H9 (cell line): ENCODE measurements at regions not wholly inside any gene's neighbourhood (a gene's known extent, or its start where the extent isn't known, plus 50 kb on each side); places are given as distances from the start of the nearest gene placed in this dataset.

Experiments used
- DNase-seq: peaks from one replicate; pipeline ENCODE4 v3.0.0-alpha.2; 2017
- H2AFZ ChIP-seq: one replicate; pipeline ENCODE4 v1.6.1; 2013; ENCODE audit warnings: mild to moderate bottlenecking, low read length, control low read depth, moderate library complexity
- H2AK5ac ChIP-seq: 2 replicates; pipeline ENCODE4 v1.6.1; 2013; ENCODE audit warnings: low read length, control low read depth, mixed read lengths; ENCODE audit not compliant: insufficient read length
- H2BK120ac ChIP-seq: one replicate; pipeline ENCODE4 v1.6.1; 2013; ENCODE audit warnings: low read depth, mild to moderate bottlenecking, low read length, control low read depth, inconsistent platforms; ENCODE audit not compliant: poor library complexity, severe bottlenecking
- H2BK12ac ChIP-seq: 2 replicates; pipeline ENCODE4 v1.6.1; 2013; ENCODE audit warnings: low read length, control low read depth, mixed read lengths, low read depth; ENCODE audit not compliant: insufficient read length
- H2BK15ac ChIP-seq: 2 replicates; pipeline ENCODE4 v1.6.1; 2013; ENCODE audit warnings: low read depth, low read length, control low read depth
- H2BK20ac ChIP-seq: one replicate; pipeline ENCODE4 v1.6.1; 2013; ENCODE audit warnings: low read depth, mild to moderate bottlenecking, low read length, control low read depth, inconsistent platforms; ENCODE audit not compliant: poor library complexity, severe bottlenecking
- H2BK5ac ChIP-seq: 2 replicates; pipeline ENCODE4 v1.6.1; 2013; ENCODE audit warnings: low read length, control low read depth, mixed read lengths; ENCODE audit not compliant: insufficient read length
- H3K14ac ChIP-seq: 2 replicates; pipeline ENCODE4 v1.6.1; 2013; ENCODE audit warnings: low read length, control low read depth; ENCODE audit not compliant: insufficient read depth
- H3K18ac ChIP-seq: 2 replicates; pipeline ENCODE4 v1.6.1; 2013; ENCODE audit warnings: low read depth, mild to moderate bottlenecking, mixed read lengths, low read length, control low read depth; ENCODE audit not compliant: insufficient read length
- H3K23ac ChIP-seq: 2 replicates; pipeline ENCODE4 v1.6.1; 2013; ENCODE audit warnings: low read length, control low read depth, mixed read lengths, low read depth; ENCODE audit not compliant: insufficient read length
- H3K23me2 ChIP-seq: 2 replicates; pipeline ENCODE4 v1.6.1; 2013; ENCODE audit warnings: low read depth, mild to moderate bottlenecking, mixed read lengths, low read length, control low read depth; ENCODE audit not compliant: insufficient read length, poor library complexity, severe bottlenecking
- H3K27ac ChIP-seq: 2 replicates; pipeline ENCODE4 v1.5.1; 2013; ENCODE audit warnings: low read length, control low read depth, mixed read lengths, low read depth; ENCODE audit not compliant: insufficient read length
- H3K27me3 ChIP-seq: 2 replicates; pipeline ENCODE4 v1.6.1; 2013; ENCODE audit warnings: low read length, control low read depth, inconsistent platforms; ENCODE audit not compliant: insufficient read depth
- H3K4ac ChIP-seq: 2 replicates; pipeline ENCODE4 v1.6.1; 2013; ENCODE audit warnings: low read depth, mild to moderate bottlenecking, control low read depth, inconsistent platforms, low read length, moderate library complexity
- H3K4me1 ChIP-seq: 2 replicates; pipeline ENCODE4 v1.6.1; 2013; ENCODE audit warnings: low read length, control low read depth, inconsistent platforms; ENCODE audit not compliant: insufficient read depth
- H3K4me2 ChIP-seq: 2 replicates; pipeline ENCODE4 v1.6.1; 2013; ENCODE audit warnings: low read length, control low read depth, mixed read lengths; ENCODE audit not compliant: insufficient read length, insufficient read depth
- H3K56ac ChIP-seq: 2 replicates; pipeline ENCODE4 v1.6.1; 2013; ENCODE audit warnings: low read depth, mild to moderate bottlenecking, mixed read lengths, low read length, control low read depth; ENCODE audit not compliant: insufficient read length
- H3K79me1 ChIP-seq: 2 replicates; pipeline ENCODE4 v1.6.1; 2013; ENCODE audit warnings: low read depth, mild to moderate bottlenecking, moderate library complexity, low read length, control low read depth, inconsistent platforms; ENCODE audit not compliant: insufficient read depth, poor library complexity, severe bottlenecking
- H3K79me2 ChIP-seq: 2 replicates; pipeline ENCODE4 v1.6.1; 2013; ENCODE audit warnings: low read length, control low read depth, inconsistent platforms; ENCODE audit not compliant: insufficient read depth
- H3K9ac ChIP-seq: 2 replicates; pipeline ENCODE4 v1.6.1; 2013; ENCODE audit warnings: low read length, control low read depth, mixed read lengths; ENCODE audit not compliant: insufficient read length; ENCODE audit errors: extremely low read depth
- H3K9me3 ChIP-seq: one replicate; pipeline ENCODE4 v1.6.1; 2013; ENCODE audit warnings: low read depth, low read length, inconsistent platforms; ENCODE audit not compliant: control insufficient read depth
- H3T11ph ChIP-seq: one replicate; pipeline ENCODE4 v1.6.1; 2013; ENCODE audit warnings: mild to moderate bottlenecking, low read length, control low read depth, inconsistent platforms
- H4K20me1 ChIP-seq: one replicate; pipeline ENCODE4 v1.6.1; 2013; ENCODE audit not compliant: control insufficient read depth, insufficient read length, insufficient read depth
- H4K5ac ChIP-seq: 2 replicates; pipeline ENCODE4 v1.6.1; 2013; ENCODE audit warnings: low read depth, mild to moderate bottlenecking, mixed read lengths, low read length, control low read depth; ENCODE audit not compliant: insufficient read length
- H4K8ac ChIP-seq: replicated peaks from 2 replicates; pipeline ENCODE4 v1.6.1; 2013; ENCODE audit warnings: low read length, control low read depth, mixed read lengths, low read depth; ENCODE audit not compliant: insufficient read length
- H4K91ac ChIP-seq: 2 replicates; pipeline ENCODE4 v1.6.1; 2013; ENCODE audit warnings: low read depth, mild to moderate bottlenecking, moderate library complexity, mixed read lengths, low read length, control low read depth; ENCODE audit not compliant: insufficient read length
- H3K27ac Mint-ChIP-seq, 3 experiments: 2 replicates in 2 of 3; 3 replicates in 1 of 3; pipeline ENCODE4 v1.8.0; 2020 to 2021; ENCODE audit warnings: mixed read lengths in 3 of 3, mild to moderate bottlenecking in 1 of 3, moderate library complexity in 1 of 3
- H3K27me3 Mint-ChIP-seq: 2 replicates; pipeline ENCODE4 v1.8.0; 2021; ENCODE audit warnings: low read depth, mild to moderate bottlenecking, moderate library complexity, mixed read lengths
- H3K36me3 Mint-ChIP-seq, 3 experiments: 2 replicates in 2 of 3; 3 replicates in 1 of 3; pipeline ENCODE4 v1.8.0; 2020 to 2021; ENCODE audit warnings: low read depth in 3 of 3, mixed read lengths in 3 of 3; ENCODE audit not compliant: insufficient read depth in 1 of 3
- H3K4me1 Mint-ChIP-seq, 2 experiments: 2 replicates each; pipeline ENCODE4 v1.8.0; 2020; ENCODE audit warnings: mixed read lengths in 2 of 2
- H3K4me3 Mint-ChIP-seq, 2 experiments: 2 replicates in 1 of 2; 3 replicates in 1 of 2; pipeline ENCODE4 v1.8.0; 2020 to 2021; ENCODE audit warnings: mild to moderate bottlenecking in 2 of 2, mixed read lengths in 2 of 2, moderate library complexity in 1 of 2
- H3K9me3 Mint-ChIP-seq, 2 experiments: 2 replicates in 1 of 2; 3 replicates in 1 of 2; pipeline ENCODE4 v1.8.0; 2020; ENCODE audit warnings: mild to moderate bottlenecking in 2 of 2, mixed read lengths in 2 of 2, moderate library complexity in 1 of 2
- CTCF ChIP-seq: fragments of 200-600 bp; sonication (generic); conservative IDR thresholded peaks from 3 replicates; pipeline ENCODE4 v1.8.0; 2021; ENCODE audit warnings: antibody characterized with exemption, mild to moderate bottlenecking
- WGBS: extraction: QIAGEN DNeasy Blood & Tissue Kit; methylation state at CpG from one replicate; pipeline ENCODE4 v1.1.7; 2013; ENCODE audit warnings: missing lambda C conversion rate, low lambda C conversion rate, mixed read lengths; ENCODE audit not compliant: insufficient read length; ENCODE audit errors: extremely low coverage; 5-methylcytosine and 5-hydroxymethylcytosine counted together

- Histone ChIP-seq H2BK12ac (no peak overlapping the region), H3K14ac (no peak overlapping the region), H3K27ac (no peak overlapping the region), H3K23ac (no peak overlapping the region), H3K4me1 (peaks cover 18% of the 10 kb centered on the region; the same call in 1 of the 2 replicates), H3K4ac (no peak overlapping the region), H3K23me2 (no peaks in the 10 kb centered on the region), H4K8ac (no peak overlapping the region), H2AFZ (no peak overlapping the region), H4K91ac (no peak overlapping the region), H4K20me1 (no peaks in the 10 kb centered on the region), H3K79me2 (no peaks in the 10 kb centered on the region), H3K79me1 (no peaks in the 10 kb centered on the region), H3K9me3 (no peaks in the 10 kb centered on the region), H3K9ac (no peak overlapping the region), H2AK5ac (no peak overlapping the region), H2BK15ac (no peak overlapping the region), H2BK120ac (no peak overlapping the region), H3K56ac (no peak overlapping the region), H2BK20ac (no peak overlapping the region), H3T11ph (no peak overlapping the region), H3K27me3 (no peaks in the 10 kb centered on the region), H4K5ac (no peak overlapping the region), H3K18ac (no peak overlapping the region), H2BK5ac (no peak overlapping the region), H3K4me2 (no peak overlapping the region)
- Mint-ChIP-seq H3K27ac (no peak overlapping the region; a peak in 1 of 7 replicates), H3K9me3 (no peaks in the 10 kb centered on the region), H3K27me3 (no peaks in the 10 kb centered on the region), H3K4me3 (no peak overlapping the region), H3K4me1 (peaks cover 34 to 41% of the 10 kb centered on the region in 2 experiments), H3K36me3 (no peaks in the 10 kb centered on the region)
- TF ChIP-seq CTCF, result no peak
- DNase-seq, result no peak
- no CpG with 5 or more reads among the region's 2 CpGs for WGBS
Observed at GRCh38 chr12:24746864-24747263, 202.0 kb downstream of the BCAT1 start.
